ENCODE measurements at regions not wholly inside any gene's neighbourhood (a gene's known extent, or its start where the extent isn't known, plus 50 kb on each side); places are given as distances from the start of the nearest gene placed in this dataset.

- no peaks in the 10 kb centered on the region for H3K27me3 ChIP-seq (ENCODE audit: insufficient read depth, low read length, poor library complexity, severe bottlenecking)
- no peaks in the 10 kb centered on the region for H3K79me2 ChIP-seq (ENCODE audit: insufficient read depth, low read length)
- no peaks in the 10 kb centered on the region for H3K36me3 ChIP-seq (ENCODE audit: insufficient read depth, low read length)
- no peak for TF ChIP-seq CTCF (conservative IDR thresholded peaks at IDR 0.05; ENCODE audit: low read length)
- TF ChIP-seq EZH2phosphoT487 (IDR thresholded peaks at IDR 0.05; ENCODE audit: borderline replicate concordance) = no peak
- H4K20me1 ChIP-seq (ENCODE audit: insufficient read depth, low read length, poor library complexity, severe bottlenecking) = no peaks in the 10 kb centered on the region
- no peak overlapping the region for H3K4me2 ChIP-seq (ENCODE audit: low read depth, low read length, poor library complexity, severe bottlenecking)
- H3F3A ChIP-seq (ENCODE audit: low read depth) = no peaks in the 10 kb centered on the region
- H3K9me2 ChIP-seq (replicated peaks; ENCODE audit: low read depth, low read length) = no peaks in the 10 kb centered on the region
- no peak overlapping the region for H3K4me3 ChIP-seq (ENCODE audit: low read length, poor library complexity, severe bottlenecking)
- no peak overlapping the region for H2AFZ ChIP-seq (ENCODE audit: low read length)
- H3K4me1 ChIP-seq (ENCODE audit: insufficient read depth, low read length, poor library complexity, severe bottlenecking) = no peaks in the 10 kb centered on the region
- no peak overlapping the region for H3K9ac ChIP-seq (ENCODE audit: low read depth, low read length, poor library complexity, severe bottlenecking)
- H3K9me3 ChIP-seq (ENCODE audit: insufficient read depth, low read depth, low read length) = no peaks in the 10 kb centered on the region
Observed at GRCh38 chr4:18815779-18816173, 794.2 kb upstream of the LCORL start.

- H3F3A ChIP-seq (ENCODE audit: low read depth) = no peaks in the 10 kb centered on the region
- TF ChIP-seq EZH2phosphoT487 (IDR thresholded peaks at IDR 0.05; ENCODE audit: borderline replicate concordance) (no peak), CTCF (conservative IDR thresholded peaks at IDR 0.05; ENCODE audit: low read length) (no peak)
- no peak overlapping the region for H3K9ac ChIP-seq (ENCODE audit: low read depth, low read length, poor library complexity, severe bottlenecking)
- H3K9me3 ChIP-seq (ENCODE audit: insufficient read depth, low read depth, low read length) = no peaks in the 10 kb centered on the region
- no peaks in the 10 kb centered on the region for H3K36me3 ChIP-seq (ENCODE audit: insufficient read depth, low read length)
- no peaks in the 10 kb centered on the region for H3K79me2 ChIP-seq (ENCODE audit: insufficient read depth, low read length)
- no peak overlapping the region for H2AFZ ChIP-seq (ENCODE audit: low read length)
- no peak overlapping the region for H3K4me3 ChIP-seq (ENCODE audit: low read length, poor library complexity, severe bottlenecking)
- no peaks in the 10 kb centered on the region for H3K9me2 ChIP-seq (replicated peaks; ENCODE audit: low read depth, low read length)
- no peaks in the 10 kb centered on the region for H3K27me3 ChIP-seq (ENCODE audit: insufficient read depth, low read length, poor library complexity, severe bottlenecking)
- H3K4me1 ChIP-seq (ENCODE audit: insufficient read depth, low read length, poor library complexity, severe bottlenecking) = no peaks in the 10 kb centered on the region
- no peak overlapping the region for H3K4me2 ChIP-seq (ENCODE audit: low read depth, low read length, poor library complexity, severe bottlenecking)
- no peaks in the 10 kb centered on the region for H4K20me1 ChIP-seq (ENCODE audit: insufficient read depth, low read length, poor library complexity, severe bottlenecking)
Observed at GRCh38 chr4:18815081-18815778, 793.7 kb upstream of the LCORL start.

GRCh38 chr4:18813771-18814170 lies 792.2 kb upstream of the LCORL start:
- H3K9ac ChIP-seq (ENCODE audit: low read depth, low read length, poor library complexity, severe bottlenecking) = no peak overlapping the region
- H2AFZ ChIP-seq (ENCODE audit: low read length) = no peak overlapping the region
- no peaks in the 10 kb centered on the region for H3K4me1 ChIP-seq (ENCODE audit: insufficient read depth, low read length, poor library complexity, severe bottlenecking)
- no peak overlapping the region for H3K4me2 ChIP-seq (ENCODE audit: low read depth, low read length, poor library complexity, severe bottlenecking)
- H3K9me3 ChIP-seq (ENCODE audit: insufficient read depth, low read depth, low read length) = no peaks in the 10 kb centered on the region
- H3K27me3 ChIP-seq (ENCODE audit: insufficient read depth, low read length, poor library complexity, severe bottlenecking) = no peaks in the 10 kb centered on the region
- TF ChIP-seq CTCF (conservative IDR thresholded peaks at IDR 0.05; ENCODE audit: low read length) (no peak), EZH2phosphoT487 (IDR thresholded peaks at IDR 0.05; ENCODE audit: borderline replicate concordance) (no peak)
- no peaks in the 10 kb centered on the region for H3K9me2 ChIP-seq (replicated peaks; ENCODE audit: low read depth, low read length)
- no peaks in the 10 kb centered on the region for H3K36me3 ChIP-seq (ENCODE audit: insufficient read depth, low read length)
- no peaks in the 10 kb centered on the region for H3F3A ChIP-seq (ENCODE audit: low read depth)
- H3K4me3 ChIP-seq (ENCODE audit: low read length, poor library complexity, severe bottlenecking) = no peak overlapping the region
- no peaks in the 10 kb centered on the region for H4K20me1 ChIP-seq (ENCODE audit: insufficient read depth, low read length, poor library complexity, severe bottlenecking)
- H3K79me2 ChIP-seq (ENCODE audit: insufficient read depth, low read length) = no peaks in the 10 kb centered on the region

All from Loucy (cell line).